Activated CD4-positive, CD25-positive, alpha-beta regulatory T cell (primary cell): ENCODE measurements at regions not wholly inside any gene's neighbourhood (a gene's known extent, or its start where the extent isn't known, plus 50 kb on each side); places are given as distances from the start of the nearest gene placed in this dataset.
"Not testable (repeated sequence)": the region's sequence is repeated elsewhere in the genome, so short reads cannot be mapped to it uniquely, and the experiment has no call there.

Source experiments
- DNase-seq, 4 experiments: peaks; one replicate each; lab custom pipeline; 2025; lab: John Stamatoyannopoulos, UW

- DNase-seq, result no peak
These were observed 51.5 kb upstream of the PHF21B start for GRCh38 chr22:45061332-45061731.

- peak in 1 of 4 experiments; percentile 15 for DNase-seq
These were observed 54.8 kb upstream of the PHF21B start for GRCh38 chr22:45064313-45065278.

GRCh38 chr22:45065726-45066125 lies 55.9 kb upstream of the PHF21B start:
- DNase-seq, result no peak

DNA sequence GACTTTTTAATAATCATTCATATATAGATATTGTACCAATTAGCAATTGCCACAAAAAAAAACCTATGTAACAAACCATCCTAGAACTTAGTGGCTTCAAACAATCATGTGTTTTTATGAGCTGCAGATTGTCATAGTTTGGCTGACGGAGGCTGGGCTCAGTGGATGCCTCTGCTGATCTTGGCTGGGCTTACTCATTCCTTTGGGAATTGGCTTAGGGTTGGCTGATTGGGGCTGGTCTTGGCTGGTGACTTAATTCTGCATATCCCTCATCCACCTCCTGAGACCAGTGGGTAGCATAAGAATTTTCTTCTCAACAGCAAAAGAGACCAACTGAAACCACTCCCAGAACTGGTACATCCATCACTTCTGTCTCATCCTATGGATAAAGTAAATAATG lies 57.9 kb upstream of the PHF21B start:
- DNase-seq, result no peak

DNA sequence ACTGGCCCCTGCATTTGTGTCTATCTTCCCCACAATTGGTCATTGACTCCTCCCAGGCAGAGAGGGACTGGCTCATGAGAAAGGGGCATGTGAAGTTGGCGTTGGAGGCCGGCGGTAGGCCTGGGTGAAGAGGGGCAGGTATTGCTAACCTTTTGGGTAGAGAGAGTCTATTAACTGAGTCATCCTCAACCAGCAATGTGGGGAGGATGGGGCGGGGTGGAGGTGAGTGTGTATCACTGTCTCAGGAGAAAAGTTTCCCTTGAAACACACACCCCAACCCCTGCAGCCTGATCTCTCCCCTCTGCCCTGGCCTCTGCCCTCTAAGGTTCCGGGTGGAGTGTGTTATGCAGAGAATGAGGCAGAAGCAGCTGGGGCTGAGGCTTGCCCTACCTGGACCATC lies 60.1 kb upstream of the PHF21B start:
- no peak for DNase-seq

GRCh38 chr22:45071618-45072017 lies 61.8 kb upstream of the PHF21B start:
- DNase-seq, result no peak

GRCh38 chr22:45072322-45072903 lies 62.6 kb upstream of the PHF21B start:
- DNase-seq, result no peak

- no peak for DNase-seq
These were observed 63.3 kb upstream of the PHF21B start for GRCh38 chr22:45073064-45073463.

DNA sequence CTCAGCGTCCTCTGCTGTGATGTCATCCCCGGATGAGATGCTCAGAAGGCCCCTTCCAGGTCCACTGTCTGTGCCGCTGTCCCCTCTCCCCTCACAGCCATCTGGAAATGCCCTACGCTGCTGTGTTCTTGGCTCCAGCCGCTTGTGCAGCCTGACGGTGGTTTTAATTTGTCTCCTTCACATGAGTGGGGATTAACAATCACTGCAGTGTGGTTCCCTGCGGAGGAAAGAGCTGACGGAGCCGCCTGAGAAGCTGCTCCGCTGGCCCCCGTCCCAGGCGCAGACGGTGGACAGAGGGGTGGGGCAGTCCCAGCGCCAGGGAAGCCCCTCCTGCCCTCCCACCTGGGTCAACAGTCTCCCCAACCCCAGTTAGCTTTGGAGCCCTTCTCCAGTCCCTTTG lies 67.5 kb upstream of the PHF21B start:
- DNase-seq, result no peak

DNA sequence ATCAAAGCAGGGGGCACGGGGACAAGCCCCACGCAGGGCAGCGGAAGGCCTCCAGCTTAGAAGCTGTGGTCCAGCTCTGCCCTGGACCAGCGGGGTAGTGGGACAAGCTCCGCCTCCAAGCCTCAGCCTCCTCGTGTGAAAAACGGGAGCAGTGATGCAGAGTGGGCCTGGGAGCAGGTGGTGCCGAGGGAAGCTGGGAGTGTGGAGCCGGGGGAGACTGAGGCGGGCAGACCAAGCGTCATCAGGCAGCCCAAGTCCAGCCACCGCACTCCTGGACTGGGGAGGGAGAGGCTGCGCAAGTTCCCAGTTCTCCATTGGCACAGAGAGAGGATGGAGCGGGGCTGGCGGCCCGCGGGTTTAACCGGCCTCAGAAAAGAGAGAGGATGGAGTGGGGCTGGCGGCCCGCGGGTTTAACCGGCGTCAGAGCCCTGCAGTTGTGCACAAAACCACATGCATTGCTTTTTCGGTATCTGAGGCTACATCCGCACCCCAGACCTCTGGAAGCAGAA lies 68.1 kb upstream of the PHF21B start:
- DNase-seq, result no peak

DNA sequence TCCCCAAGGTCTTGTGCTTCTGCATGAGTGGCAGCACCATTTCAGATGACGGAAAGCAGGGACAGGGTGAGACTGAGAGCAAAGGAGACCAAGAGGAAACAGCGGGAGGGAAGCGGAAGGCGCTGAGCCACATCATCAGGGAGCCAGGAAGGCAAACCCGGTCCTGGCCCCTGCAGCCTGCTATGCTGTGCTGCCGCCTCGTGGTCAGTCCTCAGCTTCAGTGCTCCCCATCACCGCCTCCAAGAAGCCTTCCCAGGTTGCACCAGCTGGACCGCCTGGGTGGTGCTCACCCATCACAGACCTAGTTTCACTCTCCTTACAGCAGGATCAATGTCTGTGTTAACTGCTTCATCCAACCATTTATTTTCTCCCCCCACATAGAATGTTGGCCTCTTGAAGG lies 73.0 kb upstream of the PHF21B start:
- no peak for DNase-seq

GRCh38 chr22:45083659-45084305 lies 74.0 kb upstream of the PHF21B start:
- no peak for DNase-seq

- DNase-seq, result no peak
These were observed 74.7 kb upstream of the PHF21B start for GRCh38 chr22:45084400-45084920.

- no peak for DNase-seq
These were observed 75.9 kb upstream of the NUP50 start for GRCh38 chr22:45087802-45088201.

DNA sequence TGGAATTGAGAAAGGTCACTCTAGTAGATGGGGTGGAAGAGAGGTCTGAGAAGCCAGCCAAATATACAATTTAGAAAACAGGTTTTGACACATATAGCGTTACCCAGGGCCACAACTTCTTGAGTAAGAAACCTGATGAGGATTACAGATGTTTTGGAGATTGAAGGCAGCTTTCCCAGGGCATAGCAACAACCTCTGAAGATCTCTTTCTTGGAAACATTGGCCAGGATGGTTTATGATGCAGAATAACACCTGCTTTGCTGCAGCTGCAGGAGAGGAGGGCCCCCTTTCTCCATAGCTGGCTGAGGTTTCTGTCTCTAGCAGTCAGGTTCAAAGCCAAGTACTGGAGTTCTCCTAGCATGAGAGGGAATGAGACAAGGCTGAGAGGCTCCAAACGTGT lies 75.1 kb upstream of the NUP50 start:
- no peak for DNase-seq

GRCh38 chr22:45090497-45090910 lies 73.2 kb upstream of the NUP50 start:
- no peak for DNase-seq

DNA sequence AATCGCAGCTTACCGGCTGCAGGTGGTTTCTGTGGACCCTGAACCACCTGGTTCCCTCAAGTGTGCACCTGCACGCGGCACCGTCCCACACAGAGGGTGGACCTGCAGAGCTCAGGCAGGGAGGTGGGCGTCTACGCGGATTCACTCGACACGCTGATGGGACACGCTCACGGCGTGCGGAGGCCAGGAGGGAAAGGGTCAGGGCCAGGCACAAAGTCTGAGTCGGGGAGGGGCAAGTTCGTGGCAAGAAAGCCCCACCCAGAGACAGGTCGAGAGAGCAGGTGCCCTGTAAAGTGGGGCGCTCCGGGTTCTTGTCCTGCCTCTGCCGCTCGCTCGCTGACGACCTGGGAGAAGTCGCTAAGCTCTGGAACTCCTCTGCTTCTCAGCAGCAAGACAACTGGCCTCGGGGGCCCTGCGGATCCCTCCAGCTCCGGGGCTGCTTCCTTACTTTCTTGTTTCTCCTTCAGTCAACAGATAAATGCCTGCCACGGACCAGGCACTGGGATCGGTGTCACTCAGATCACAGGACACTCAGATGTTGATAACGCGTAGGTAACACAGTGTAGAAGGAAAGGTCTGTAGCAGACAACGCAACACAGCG lies 72.4 kb upstream of the NUP50 start:
- DNase-seq, result no peak

DNA sequence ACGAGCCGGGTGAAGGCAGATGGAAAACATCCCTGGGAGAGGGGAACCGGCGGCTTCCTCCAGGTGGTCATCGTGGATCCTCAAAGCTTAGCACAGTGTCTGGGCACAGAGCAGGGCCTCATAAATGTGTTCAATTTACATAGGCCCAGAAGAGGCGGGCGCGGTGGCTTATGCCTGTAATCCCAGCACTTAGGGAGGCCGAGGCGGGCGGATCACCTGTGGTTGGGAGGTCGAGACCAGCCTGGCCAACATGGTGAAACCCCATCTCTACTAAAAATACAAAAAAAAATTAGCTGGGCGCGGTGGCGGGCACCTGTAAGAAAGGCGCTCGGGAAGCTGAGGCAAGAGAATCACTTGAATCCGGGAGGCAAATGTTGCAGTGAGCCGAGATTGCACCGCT lies 71.8 kb upstream of the NUP50 start:
- DNase-seq, result not testable (repeated sequence)

GRCh38 chr22:45092644-45093043 lies 71.1 kb upstream of the NUP50 start:
- no peak for DNase-seq

GRCh38 chr22:45093609-45094008 lies 70.1 kb upstream of the NUP50 start:
- no peak for DNase-seq

DNA sequence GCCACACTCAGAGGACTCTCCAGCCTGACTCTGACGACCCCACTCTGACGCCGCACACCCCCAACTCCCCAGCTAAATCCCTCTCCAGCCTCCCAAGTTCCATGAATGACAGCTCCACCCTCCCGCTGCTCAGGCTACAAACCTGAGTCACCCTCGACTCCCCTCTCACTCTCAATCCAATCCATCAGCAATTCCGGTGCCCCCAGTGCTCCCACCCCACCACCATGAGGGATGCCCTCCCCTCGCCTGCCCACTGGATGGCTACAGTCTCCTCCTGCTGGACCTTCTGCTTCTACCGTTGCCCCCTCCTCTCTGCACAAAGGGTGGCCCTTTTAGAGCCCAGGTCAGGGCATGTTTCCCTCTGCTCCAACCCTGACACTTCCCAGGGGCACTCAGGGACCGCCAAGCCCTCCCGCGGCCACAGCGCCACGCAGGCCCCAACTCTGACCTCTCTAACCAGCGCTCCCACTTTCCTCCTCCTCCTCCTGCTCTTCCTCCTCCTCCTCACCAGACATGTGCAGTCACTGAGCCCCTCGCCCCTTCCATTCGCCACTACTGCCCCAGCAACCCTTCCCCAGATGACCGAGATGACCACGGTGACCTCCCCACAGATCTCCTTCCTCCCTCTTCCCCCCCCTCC lies 69.5 kb upstream of the NUP50 start:
- no peak for DNase-seq

DNA sequence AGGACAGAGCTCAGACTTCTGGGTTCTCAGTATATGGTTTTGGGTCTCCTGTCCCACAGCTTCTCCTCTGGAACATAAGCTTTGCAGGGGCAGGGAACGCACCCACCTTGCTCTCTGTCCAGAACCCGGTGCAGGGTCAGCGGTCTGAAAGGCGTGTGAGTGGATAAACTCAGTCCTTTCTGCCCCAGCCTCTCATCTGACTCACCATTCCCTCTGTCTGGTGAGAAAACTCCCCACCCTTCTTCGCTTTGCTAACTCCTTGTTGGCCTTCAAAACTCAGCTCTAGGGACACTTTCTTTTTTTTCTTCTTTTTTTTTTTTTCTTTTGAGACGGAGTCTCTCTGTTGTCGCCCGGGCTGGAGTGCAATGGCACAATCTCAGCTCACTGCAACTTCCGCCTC lies 68.9 kb upstream of the NUP50 start:
- DNase-seq, result no peak
